IMR-90 (cell line): ENCODE measurements at regions not wholly inside any gene's neighbourhood (a gene's known extent, or its start where the extent isn't known, plus 50 kb on each side); places are given as distances from the start of the nearest gene placed in this dataset.

Experiments used
- ATAC-seq: fragments of 200-7000 bp; cut with Tn5 transposase; 2 replicates; pipeline ENCODE4 v1.9.1; 2020; ENCODE audit warnings: low read depth, mild to moderate bottlenecking, moderate library complexity
- BruUV-seq: library from RNA; stranded (reverse); fragments of 400-500 nt; replicated peaks from 2 replicates; lab custom pipeline; 2021; lab: Mats Ljungman, UMichigan
- CTCF ChIA-PET: fragments of 300-600 bp; formaldehyde crosslinking; extraction: SDS; loops from one replicate; lab custom pipeline; 2021; ENCODE audit warnings: antibody characterized with exemption; lab: Yijun Ruan, JAX
- POLR2A ChIA-PET: fragments of 300-600 bp; sonication (Branson Sonifier 250); formaldehyde crosslinking; loops from one replicate; lab custom pipeline; 2022; ENCODE audit warnings: antibody characterized with exemption; ENCODE audit not compliant: unreplicated experiment; lab: Charles Lee
- DNase-seq: peaks from one replicate; pipeline ENCODE4 v3.0.0; 2013
- H2AFZ ChIP-seq: replicated peaks from 2 replicates; pipeline ENCODE3; 2013; ENCODE audit warnings: low read length, mild to moderate bottlenecking; ENCODE audit not compliant: poor library complexity
- H2AK5ac ChIP-seq: 2 replicates; pipeline ENCODE4 v1.6.1; 2013; ENCODE audit warnings: low read depth, low read length, inconsistent platforms
- H2AK9ac ChIP-seq: replicated peaks from 2 replicates; pipeline ENCODE3; 2013; ENCODE audit warnings: mild to moderate bottlenecking, low read depth, low read length, moderate library complexity; ENCODE audit not compliant: poor library complexity
- H2BK120ac ChIP-seq: 2 replicates; pipeline ENCODE4 v1.6.1; 2013; ENCODE audit warnings: low read depth, low read length, inconsistent platforms
- H2BK15ac ChIP-seq: 3 replicates; pipeline ENCODE4 v1.6.1; 2013; ENCODE audit warnings: low read depth, low read length, inconsistent platforms
- H2BK20ac ChIP-seq: 2 replicates; pipeline ENCODE4 v1.6.1; 2013; ENCODE audit warnings: low read depth, mild to moderate bottlenecking, inconsistent platforms, low read length, moderate library complexity
- H2BK5ac ChIP-seq: 2 replicates; pipeline ENCODE4 v1.6.1; 2013; ENCODE audit warnings: mild to moderate bottlenecking, low read depth, low read length, inconsistent platforms; ENCODE audit not compliant: poor library complexity, severe bottlenecking
- H3K14ac ChIP-seq: replicated peaks from 2 replicates; pipeline ENCODE4 v1.6.1; 2013; ENCODE audit warnings: low read depth, low read length, inconsistent platforms
- H3K18ac ChIP-seq: 2 replicates; pipeline ENCODE4 v1.6.1; 2013; ENCODE audit warnings: low read depth, low read length, control low read depth
- H3K23ac ChIP-seq: 2 replicates; pipeline ENCODE4 v1.6.1; 2013; ENCODE audit warnings: low read depth, low read length, inconsistent platforms
- H3K27ac ChIP-seq: 2 replicates; pipeline ENCODE4 v1.5.1; 2013; ENCODE audit warnings: mild to moderate bottlenecking, control low read depth, low read length; ENCODE audit not compliant: insufficient read depth
- H3K27me3 ChIP-seq: 2 replicates; pipeline ENCODE4 v1.6.1; 2013; ENCODE audit warnings: low read length; ENCODE audit not compliant: control insufficient read depth, insufficient read depth
- H3K36me3 ChIP-seq: 2 replicates; pipeline ENCODE4 v1.6.1; 2013; ENCODE audit warnings: low read length, mixed read lengths; ENCODE audit not compliant: control insufficient read depth, insufficient read depth
- H3K4ac ChIP-seq: 2 replicates; pipeline ENCODE4 v1.6.1; 2013; ENCODE audit warnings: low read depth, low read length, inconsistent platforms
- H3K4me1 ChIP-seq: 2 replicates; pipeline ENCODE4 v1.6.1; 2013; ENCODE audit warnings: low read length, mixed read lengths; ENCODE audit not compliant: control insufficient read depth, insufficient read depth
- H3K4me2 ChIP-seq: 2 replicates; pipeline ENCODE4 v1.6.1; 2013; ENCODE audit warnings: low read depth, mild to moderate bottlenecking, control low read depth, low read length, moderate library complexity
- H3K4me3 ChIP-seq: 2 replicates; pipeline ENCODE4 v1.5.1; 2013; ENCODE audit warnings: low read depth, mild to moderate bottlenecking, control low read depth, low read length, moderate library complexity; ENCODE audit not compliant: insufficient read depth
- H3K56ac ChIP-seq: 2 replicates; pipeline ENCODE4 v1.6.1; 2013; ENCODE audit warnings: low read length, inconsistent platforms; ENCODE audit not compliant: insufficient read depth; ENCODE audit errors: extremely low read depth
- H3K79me1 ChIP-seq, 2 experiments: 2 replicates each; pipeline ENCODE4 v1.6.1; 2013; ENCODE audit warnings: low read length in 2 of 2, inconsistent platforms in 1 of 2, low read depth in 1 of 2
- H3K9ac ChIP-seq: 2 replicates; pipeline ENCODE4 v1.6.1; 2013; ENCODE audit warnings: low read depth, low read length, control low read depth
- H3K9me1 ChIP-seq: 2 replicates; pipeline ENCODE4 v1.6.1; 2013; ENCODE audit warnings: low read length, inconsistent platforms; ENCODE audit not compliant: insufficient read depth
- H3K9me3 ChIP-seq: 2 replicates; pipeline ENCODE4 v1.6.1; 2013; ENCODE audit warnings: low read length; ENCODE audit not compliant: control insufficient read depth, insufficient read depth
- H4K20me1 ChIP-seq: 2 replicates; pipeline ENCODE4 v1.6.1; 2013; ENCODE audit warnings: low read length, inconsistent platforms; ENCODE audit not compliant: insufficient read depth
- H4K5ac ChIP-seq: 2 replicates; pipeline ENCODE4 v1.6.1; 2013; ENCODE audit warnings: mild to moderate bottlenecking, low read depth, low read length, control low read depth
- H4K8ac ChIP-seq, 2 experiments: 2 replicates each; pipeline ENCODE4 v1.6.1; 2013; ENCODE audit warnings: low read depth in 2 of 2, low read length in 2 of 2, control low read depth in 1 of 2, inconsistent platforms in 1 of 2
- H4K91ac ChIP-seq: 2 replicates; pipeline ENCODE4 v1.6.1; 2013; ENCODE audit warnings: low read depth, low read length, inconsistent platforms; ENCODE audit not compliant: insufficient read depth
- BHLHE40 ChIP-seq: fragments of 150-350 bp; IDR thresholded peaks from 2 replicates; pipeline ENCODE4 v1.6.1; 2016; ENCODE audit warnings: mild to moderate bottlenecking, low read depth, low read length
- ELK1 ChIP-seq: fragments of 150-350 bp; IDR thresholded peaks from 2 replicates; pipeline ENCODE4 v1.6.1; 2016; ENCODE audit warnings: low read depth, mild to moderate bottlenecking, low read length, moderate library complexity, borderline replicate concordance
- MAZ ChIP-seq: IDR thresholded peaks from 2 replicates; pipeline ENCODE4 v1.6.1; 2012; ENCODE audit warnings: low read depth, mild to moderate bottlenecking, low read length, improper control_type of control experiment, moderate library complexity, borderline replicate concordance
- WGBS, 2 experiments: methylation state at CpG; one replicate each; pipeline versions ENCODE4 v1.1.5 to v1.1.7; 2013; ENCODE audit warnings: missing lambda C conversion rate in 2 of 2; ENCODE audit not compliant: insufficient read length in 1 of 2; ENCODE audit errors: extremely low coverage in 2 of 2; 5-methylcytosine and 5-hydroxymethylcytosine counted together
- dilution Hi-C: fragments of 300-500 bp; cut with HindIII; formaldehyde crosslinking; loops from one replicate; pipeline ENCODE4 v1.14.3; 2018; ENCODE audit warnings: low sequenced_read_pairs; ENCODE audit not compliant: unreplicated experiment
- in situ Hi-C: fragments of 300-500 bp; cut with MboI; formaldehyde crosslinking; loops from 3 replicates; pipeline ENCODE4 v1.14.3; 2019; ENCODE audit warnings: low sequenced_read_pairs, inconsistent platforms, mixed read lengths
- intact Hi-C: fragments of 100-400 bp; cut with micrococcal nuclease; formaldehyde crosslinking; loops from 2 replicates; pipeline ENCODE4 v1.10.0; 2022

GRCh38 chr13:102932331-102932730 is 86.5 kb downstream of the ERCC5 start:
- in situ Hi-C loops (no loop called here), intact Hi-C loops (no loop called here), dilution Hi-C loops (no loop called here)
- no peaks in the 10 kb centered on the region for H3K36me3 ChIP-seq
- H3K4me3 ChIP-seq = no peak overlapping the region
- no peak overlapping the region for H2BK15ac ChIP-seq
- H3K56ac ChIP-seq = no peak overlapping the region
- H3K27ac ChIP-seq = no peak overlapping the region
- no peak overlapping the region for H3K4me2 ChIP-seq
- no peak overlapping the region for H3K14ac ChIP-seq
- H3K18ac ChIP-seq = no peak overlapping the region
- ATAC-seq (no peak), DNase-seq (no peak)
- no peak overlapping the region for H4K5ac ChIP-seq
- H3K9me1 ChIP-seq = no peaks in the 10 kb centered on the region
- no peak overlapping the region for H2BK5ac ChIP-seq
- H2BK20ac ChIP-seq = no peak overlapping the region
- no peak overlapping the region for H2AK5ac ChIP-seq
- no peaks in the 10 kb centered on the region for H3K4me1 ChIP-seq
- no peak overlapping the region for H2BK120ac ChIP-seq
- no peak overlapping the region for H3K4ac ChIP-seq
- no peaks in the 10 kb centered on the region for H3K27me3 ChIP-seq
- no peaks in the 10 kb centered on the region for H3K9me3 ChIP-seq
- TF ChIP-seq ELK1 = no peak
- TF ChIP-seq MAZ = no peak
- TF ChIP-seq BHLHE40 = no peak
- CTCF ChIA-PET = interaction anchor here (0.8 kb wide), 1 partner anchor 17 kb away, joined by 4 read pairs; no protein-coding TSS in a partner anchor
- no peak overlapping the region for H2AFZ ChIP-seq
- no TSS peak for BruUV-seq
- H4K91ac ChIP-seq = no peak overlapping the region
- H3K9ac ChIP-seq = no peak overlapping the region
- H3K23ac ChIP-seq = no peak overlapping the region
- no peaks in the 10 kb centered on the region for H4K20me1 ChIP-seq
- H4K8ac ChIP-seq = no peak overlapping the region
- no peak overlapping the region for H2AK9ac ChIP-seq
- POLR2A ChIA-PET = no interaction called here
- H3K79me1 ChIP-seq = no peaks in the 10 kb centered on the region
- WGBS, 2 experiments = no CpG with 5 or more reads among the region's 4 CpGs
